ENCODE measurements at regions not wholly inside any gene's neighbourhood (a gene's known extent, or its start where the extent isn't known, plus 50 kb on each side); places are given as distances from the start of the nearest gene placed in this dataset.

GRCh38 chr11:110366291-110366690 lies 63.5 kb upstream of the FDX1 start:
- no peaks in the 10 kb centered on the region for H3K23me2 ChIP-seq (ENCODE audit: insufficient read length, low read depth, low read length, poor library complexity, severe bottlenecking)
- no peak overlapping the region for H2BK120ac ChIP-seq (ENCODE audit: low read depth, low read length, poor library complexity, severe bottlenecking)
- no peak overlapping the region for H3T11ph ChIP-seq (ENCODE audit: low read length)
- Mint-ChIP-seq H3K27me3 (ENCODE audit: low read depth) (no peaks in the 10 kb centered on the region), H3K4me1 (peaks cover 11 to 16% of the 10 kb centered on the region in 2 experiments), H3K27ac (peak overlapping the region in 2 of 3 experiments; percentile 28 to 79; a peak in 1 of 7 replicates), H3K9me3 (peaks cover 2 to 3% of the 10 kb centered on the region in 2 experiments; a peak in 3 of 5 replicates), H3K36me3 (ENCODE audit: insufficient read depth in 1 of 3, low read depth in 3 of 3) (peaks cover 0 to 3% (median 2%) of the 10 kb centered on the region in 3 experiments; a peak in 1 of 7 replicates), H3K4me3 (no peak overlapping the region)
- no peak overlapping the region for H3K4ac ChIP-seq (ENCODE audit: low read depth, low read length)
- H2BK20ac ChIP-seq (ENCODE audit: low read depth, low read length, poor library complexity, severe bottlenecking): no peak overlapping the region
- no peak overlapping the region for H2AFZ ChIP-seq (ENCODE audit: low read length)
- WGBS (ENCODE audit: extremely low coverage, insufficient read length, low lambda C conversion rate): no CpG with 5 or more reads among the region's 6 CpGs
- H4K5ac ChIP-seq (ENCODE audit: insufficient read length, low read depth, low read length): no peak overlapping the region
- H2BK15ac ChIP-seq (ENCODE audit: low read depth, low read length): no peak overlapping the region
- H3K79me1 ChIP-seq (ENCODE audit: insufficient read depth, low read depth, low read length, poor library complexity, severe bottlenecking): no peaks in the 10 kb centered on the region
- no peaks in the 10 kb centered on the region for H3K79me2 ChIP-seq (ENCODE audit: insufficient read depth, low read length)
- no peak for DNase-seq
- H2BK5ac ChIP-seq (ENCODE audit: insufficient read length, low read length): no peak overlapping the region
- H3K9me3 ChIP-seq (ENCODE audit: control insufficient read depth, low read depth, low read length): no peaks in the 10 kb centered on the region
- no peak overlapping the region for H3K18ac ChIP-seq (ENCODE audit: insufficient read length, low read depth, low read length)
- no peak overlapping the region for H4K8ac ChIP-seq (replicated peaks; ENCODE audit: insufficient read length, low read depth, low read length)
- no peak overlapping the region for H3K4me2 ChIP-seq (ENCODE audit: insufficient read depth, insufficient read length, low read length)
- H3K27me3 ChIP-seq (ENCODE audit: insufficient read depth, low read length): no peaks in the 10 kb centered on the region
- H3K9ac ChIP-seq (ENCODE audit: extremely low read depth, insufficient read length, low read length): no peak overlapping the region
- no peak overlapping the region for H2AK5ac ChIP-seq (ENCODE audit: insufficient read length, low read length)
- TF ChIP-seq CTCF (conservative IDR thresholded peaks at IDR 0.05): no peak
- H3K14ac ChIP-seq (ENCODE audit: insufficient read depth, low read length): no peak overlapping the region
- no peaks in the 10 kb centered on the region for H4K20me1 ChIP-seq (ENCODE audit: control insufficient read depth, insufficient read depth, insufficient read length)
- no peak overlapping the region for H3K56ac ChIP-seq (ENCODE audit: insufficient read length, low read depth, low read length)
- no peak overlapping the region for H4K91ac ChIP-seq (ENCODE audit: insufficient read length, low read depth, low read length)
- H3K23ac ChIP-seq (ENCODE audit: insufficient read length, low read depth, low read length): no peak overlapping the region
- peaks cover 2% of the 10 kb centered on the region; the same call in 1 of the 2 replicates for H3K4me1 ChIP-seq (ENCODE audit: insufficient read depth, low read length)
- no peak overlapping the region for H3K27ac ChIP-seq (ENCODE audit: insufficient read length, low read depth, low read length)
- no peak overlapping the region for H2BK12ac ChIP-seq (ENCODE audit: insufficient read length, low read depth, low read length)
